ENCODE measurements at regions not wholly inside any gene's neighbourhood (a gene's known extent, or its start where the extent isn't known, plus 50 kb on each side); places are given as distances from the start of the nearest gene placed in this dataset.

DNA sequence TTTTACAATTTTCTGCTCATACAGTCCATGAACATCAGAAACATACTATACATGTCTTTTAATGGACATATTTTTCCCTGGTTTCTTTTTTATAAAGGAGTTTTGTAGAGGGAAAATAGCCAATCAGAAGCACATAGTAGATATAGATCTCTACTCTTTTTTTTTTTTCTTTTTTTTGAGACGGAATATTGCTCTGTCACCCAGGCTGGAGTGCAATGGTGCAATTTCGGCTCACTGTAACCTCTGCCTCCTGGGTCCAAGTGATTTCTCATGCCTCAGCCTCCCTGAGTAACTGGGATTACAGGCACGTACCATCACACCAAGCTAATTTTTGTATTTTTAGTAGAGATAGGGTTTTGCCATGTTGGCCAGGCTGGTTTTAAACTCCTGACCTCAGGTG, 83.2 kb upstream of the MGAT5 start:
- H3K4me3 Mint-ChIP-seq: no peak overlapping the region
- H3K4me1 Mint-ChIP-seq (ENCODE audit: low read depth): peaks cover 87% of the 10 kb centered on the region
- no peaks in the 10 kb centered on the region for H3K36me3 Mint-ChIP-seq
- no peaks in the 10 kb centered on the region for H3K9me3 Mint-ChIP-seq (ENCODE audit: low read depth)
- peak overlapping the region; percentile 85 for H3K27ac Mint-ChIP-seq
- no peaks in the 10 kb centered on the region for H3K27me3 Mint-ChIP-seq

DNA sequence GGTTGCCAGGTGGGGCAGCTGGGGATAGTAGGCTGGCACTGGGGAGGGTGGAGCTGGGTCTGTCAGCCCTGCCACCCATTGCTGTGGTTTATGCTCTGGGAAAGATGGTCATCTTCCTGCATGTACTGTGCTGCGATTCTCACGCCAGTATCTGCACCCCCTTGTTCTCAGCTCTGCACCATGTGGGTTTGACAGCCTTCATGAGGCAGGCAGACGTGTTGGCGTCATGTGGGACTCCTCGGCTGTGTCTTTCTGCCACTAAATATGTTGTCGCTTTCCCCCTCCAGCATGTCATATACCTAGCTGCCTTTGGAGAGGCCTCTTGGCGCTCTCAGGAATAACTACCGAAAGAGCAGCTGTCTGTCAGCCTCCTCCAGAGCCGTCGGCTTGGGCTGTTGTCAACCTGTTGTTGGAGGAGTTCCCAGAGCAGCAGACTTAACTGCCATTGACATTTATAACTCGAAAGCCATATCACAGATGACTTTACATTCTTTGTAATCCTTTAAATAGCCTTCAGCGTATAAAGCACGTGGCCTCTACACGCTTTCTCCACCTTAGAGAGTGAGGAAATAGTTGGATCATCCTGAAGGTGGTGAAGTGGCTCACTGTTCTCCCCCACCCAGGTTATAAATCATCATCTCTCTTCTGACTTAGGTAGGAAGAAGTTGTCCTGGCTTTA, 80.4 kb upstream of the MGAT5 start:
- Mint-ChIP-seq H3K9me3 (ENCODE audit: low read depth) (no peaks in the 10 kb centered on the region), H3K27me3 (no peaks in the 10 kb centered on the region), H3K36me3 (no peaks in the 10 kb centered on the region), H3K4me3 (no peak overlapping the region), H3K4me1 (ENCODE audit: low read depth) (peaks cover 78% of the 10 kb centered on the region), H3K27ac (peak overlapping the region; percentile 70)

DNA sequence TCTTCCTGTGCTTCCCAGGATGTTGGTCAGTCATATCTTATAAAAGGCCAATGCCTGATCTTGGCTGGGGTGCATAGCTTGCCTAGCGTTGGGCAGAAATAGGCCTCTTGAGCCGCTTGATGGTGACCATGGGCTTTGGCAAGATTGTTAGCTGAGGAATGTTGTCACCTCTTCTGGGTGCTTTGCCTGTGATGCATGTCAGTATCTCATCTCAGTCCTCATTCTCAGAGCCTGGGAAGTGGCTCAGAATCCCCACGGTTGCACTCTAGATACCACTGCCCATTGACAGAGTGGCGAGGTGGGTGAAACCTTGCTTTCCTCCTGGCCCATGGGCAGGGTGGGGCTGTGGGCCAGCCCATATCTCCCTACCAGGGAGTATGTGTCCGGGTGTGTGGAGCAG, 79.2 kb upstream of the MGAT5 start:
- H3K9me3 Mint-ChIP-seq (ENCODE audit: low read depth): no peaks in the 10 kb centered on the region
- no peak overlapping the region for H3K4me3 Mint-ChIP-seq
- no peaks in the 10 kb centered on the region for H3K36me3 Mint-ChIP-seq
- peaks cover 78% of the 10 kb centered on the region for H3K4me1 Mint-ChIP-seq (ENCODE audit: low read depth)
- H3K27ac Mint-ChIP-seq: no peak overlapping the region
- H3K27me3 Mint-ChIP-seq: no peaks in the 10 kb centered on the region

GRCh38 chr2:134175834-134176233, 78.0 kb upstream of the MGAT5 start:
- Mint-ChIP-seq H3K4me3 (no peak overlapping the region), H3K9me3 (ENCODE audit: low read depth) (no peaks in the 10 kb centered on the region), H3K27ac (peak overlapping the region; percentile 67), H3K36me3 (no peaks in the 10 kb centered on the region), H3K27me3 (no peaks in the 10 kb centered on the region), H3K4me1 (ENCODE audit: low read depth) (peaks cover 80% of the 10 kb centered on the region)

DNA sequence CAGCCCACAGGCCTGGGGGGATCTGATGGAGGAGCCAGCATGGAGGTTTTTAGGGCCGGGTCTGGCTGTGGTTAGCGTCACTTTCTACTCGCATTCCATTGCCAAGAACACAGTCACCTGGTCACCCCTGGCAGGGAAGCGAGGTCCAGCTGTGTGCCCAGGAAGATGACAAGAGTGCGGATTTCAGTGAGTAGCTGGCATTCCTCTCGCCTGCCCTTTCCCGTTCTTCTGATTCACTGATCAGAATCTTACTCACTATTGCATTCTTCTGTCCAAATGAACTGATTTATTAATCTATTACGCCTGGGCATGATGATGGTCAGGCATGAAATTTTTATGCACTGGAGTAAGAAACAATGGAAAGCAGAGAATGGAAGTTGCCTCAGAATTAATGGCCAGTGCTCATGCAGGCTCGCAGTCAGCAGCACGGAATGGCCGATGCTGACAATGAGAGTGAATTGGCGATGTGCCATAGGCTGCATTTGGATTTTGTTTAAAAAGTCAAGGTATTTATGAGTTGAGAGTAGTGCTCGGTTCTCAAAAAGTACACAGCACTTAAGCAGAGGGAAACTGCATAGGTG, 76.4 kb upstream of the MGAT5 start:
- no peaks in the 10 kb centered on the region for H3K27me3 Mint-ChIP-seq
- H3K4me1 Mint-ChIP-seq (ENCODE audit: low read depth): peaks cover 87% of the 10 kb centered on the region
- peak overlapping the region; percentile 85 for H3K27ac Mint-ChIP-seq
- peaks cover 2% of the 10 kb centered on the region for H3K36me3 Mint-ChIP-seq
- H3K4me3 Mint-ChIP-seq: no peak overlapping the region
- no peaks in the 10 kb centered on the region for H3K9me3 Mint-ChIP-seq (ENCODE audit: low read depth)

DNA sequence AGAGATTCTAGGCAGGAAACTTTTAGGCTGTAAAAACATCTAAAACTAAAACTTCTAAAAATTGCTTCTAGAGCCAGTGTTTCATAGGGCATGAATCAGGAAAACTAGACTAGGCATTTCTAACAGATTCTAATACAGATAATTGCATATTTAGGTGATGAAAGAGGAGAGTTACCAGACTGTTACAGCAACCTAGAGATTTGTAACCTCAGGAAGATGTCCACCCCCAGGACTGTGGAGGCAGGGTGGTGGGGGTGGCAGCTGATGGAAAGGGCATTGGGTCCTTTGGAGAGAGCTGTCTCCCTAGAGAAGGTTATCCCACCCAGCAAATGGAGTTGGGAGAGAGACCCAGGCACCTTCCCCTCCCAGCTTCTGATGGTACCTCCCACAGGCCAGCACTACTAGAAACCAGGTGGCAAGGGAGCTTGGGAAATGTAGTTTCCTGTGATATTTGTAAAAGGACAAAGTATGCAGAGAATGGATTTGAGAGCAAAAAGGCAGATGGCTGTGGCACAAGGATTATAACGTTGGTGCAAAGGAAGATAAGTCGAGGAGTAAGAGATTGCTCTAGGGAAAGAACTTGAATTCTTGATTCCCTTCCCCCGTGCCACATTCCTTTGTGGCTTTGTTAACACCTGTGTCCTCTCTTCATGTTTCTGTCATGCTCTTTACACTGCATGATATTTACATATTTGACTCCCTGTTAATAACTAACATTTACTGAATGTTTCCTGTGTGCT, 75.6 kb upstream of the MGAT5 start:
- no peaks in the 10 kb centered on the region for H3K27me3 Mint-ChIP-seq
- peak overlapping the region; percentile 85 for H3K27ac Mint-ChIP-seq
- peaks cover 85% of the 10 kb centered on the region for H3K4me1 Mint-ChIP-seq (ENCODE audit: low read depth)
- H3K36me3 Mint-ChIP-seq: peaks cover 2% of the 10 kb centered on the region
- H3K4me3 Mint-ChIP-seq: no peak overlapping the region
- no peaks in the 10 kb centered on the region for H3K9me3 Mint-ChIP-seq (ENCODE audit: low read depth)

GRCh38 chr2:134181219-134181618, 72.7 kb upstream of the MGAT5 start:
- Mint-ChIP-seq H3K4me1 (ENCODE audit: low read depth) (peaks cover 86% of the 10 kb centered on the region), H3K27me3 (no peaks in the 10 kb centered on the region), H3K36me3 (peaks cover 2% of the 10 kb centered on the region), H3K9me3 (ENCODE audit: low read depth) (no peaks in the 10 kb centered on the region), H3K4me3 (peak overlapping the region; percentile 30), H3K27ac (peak overlapping the region; percentile 79)

GRCh38 chr2:134183679-134184078, 70.2 kb upstream of the MGAT5 start:
- Mint-ChIP-seq H3K27me3 (no peaks in the 10 kb centered on the region), H3K4me1 (ENCODE audit: low read depth) (peaks cover 92% of the 10 kb centered on the region), H3K27ac (peak overlapping the region; percentile 68), H3K36me3 (peaks cover 2% of the 10 kb centered on the region), H3K9me3 (ENCODE audit: low read depth) (no peaks in the 10 kb centered on the region), H3K4me3 (no peak overlapping the region)

DNA sequence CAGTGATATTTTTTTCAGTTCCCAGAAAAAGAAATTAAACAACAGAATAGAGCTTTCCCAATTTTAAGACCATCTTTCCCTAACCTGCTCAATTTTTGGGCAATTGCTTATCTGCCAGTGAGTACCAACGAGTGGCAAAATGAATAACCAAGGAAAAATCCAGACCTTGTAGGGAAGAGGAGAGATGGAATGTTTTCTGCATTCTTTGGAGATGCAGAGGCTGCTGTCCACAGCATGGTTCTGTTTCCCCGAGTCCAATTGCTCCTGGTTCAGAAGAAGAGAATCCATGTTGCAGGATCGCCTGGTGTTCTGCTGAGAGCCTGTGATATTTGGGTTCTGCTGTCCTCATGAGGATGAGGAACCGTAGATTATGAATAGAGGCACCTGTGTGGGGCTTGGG, 68.2 kb upstream of the MGAT5 start:
- Mint-ChIP-seq H3K27ac (peak overlapping the region; percentile 22), H3K27me3 (no peaks in the 10 kb centered on the region), H3K4me3 (no peak overlapping the region), H3K36me3 (peaks cover 4% of the 10 kb centered on the region), H3K4me1 (ENCODE audit: low read depth) (peaks cover 85% of the 10 kb centered on the region), H3K9me3 (ENCODE audit: low read depth) (no peaks in the 10 kb centered on the region)

DNA sequence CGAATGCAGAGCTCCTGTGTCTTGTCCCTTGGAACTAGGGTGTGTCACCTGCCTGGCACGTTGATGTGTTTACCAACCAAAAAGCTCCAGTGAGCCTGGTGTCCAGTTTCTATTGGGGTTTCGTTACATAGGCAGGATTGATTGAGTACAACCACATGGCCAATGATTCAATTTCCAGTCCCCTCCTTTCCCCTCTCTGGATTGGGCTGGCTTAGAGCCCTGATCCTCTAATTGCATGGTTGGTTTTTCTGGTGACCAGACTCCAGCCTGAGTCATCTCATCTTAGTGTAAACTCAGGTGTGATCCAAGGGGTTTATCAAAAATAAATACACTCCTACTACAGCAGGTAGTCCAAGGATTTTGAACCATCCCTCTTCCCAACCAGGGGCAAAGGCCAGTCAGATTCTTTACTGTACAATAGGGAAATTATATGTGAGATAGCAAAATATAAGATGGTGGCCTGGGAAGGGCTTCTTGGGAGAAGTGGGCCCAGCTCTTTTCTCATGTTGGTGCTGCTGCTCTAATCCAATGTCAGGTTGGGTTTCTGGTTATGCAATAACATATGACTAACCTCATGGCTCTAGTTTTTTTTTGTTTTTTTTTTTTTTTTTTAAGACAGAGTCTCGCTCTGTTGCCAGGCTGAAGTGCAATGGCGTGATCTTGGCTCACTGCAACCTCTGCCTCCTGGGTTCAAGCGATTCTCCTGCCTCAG, 64.7 kb upstream of the MGAT5 start:
- Mint-ChIP-seq H3K4me3 (no peak overlapping the region), H3K27ac (peak overlapping the region; percentile 22), H3K27me3 (no peaks in the 10 kb centered on the region), H3K9me3 (ENCODE audit: low read depth) (no peaks in the 10 kb centered on the region), H3K36me3 (peaks cover 9% of the 10 kb centered on the region), H3K4me1 (ENCODE audit: low read depth) (peaks cover 66% of the 10 kb centered on the region)

- Mint-ChIP-seq H3K9me3 (ENCODE audit: low read depth) (no peaks in the 10 kb centered on the region), H3K36me3 (peaks cover 9% of the 10 kb centered on the region), H3K27me3 (no peaks in the 10 kb centered on the region), H3K4me3 (peak overlapping the region; percentile 15), H3K27ac (peak overlapping the region; percentile 16), H3K4me1 (ENCODE audit: low read depth) (peaks cover 66% of the 10 kb centered on the region)
Observed at GRCh38 chr2:134190062-134190806, 63.6 kb upstream of the MGAT5 start.

DNA sequence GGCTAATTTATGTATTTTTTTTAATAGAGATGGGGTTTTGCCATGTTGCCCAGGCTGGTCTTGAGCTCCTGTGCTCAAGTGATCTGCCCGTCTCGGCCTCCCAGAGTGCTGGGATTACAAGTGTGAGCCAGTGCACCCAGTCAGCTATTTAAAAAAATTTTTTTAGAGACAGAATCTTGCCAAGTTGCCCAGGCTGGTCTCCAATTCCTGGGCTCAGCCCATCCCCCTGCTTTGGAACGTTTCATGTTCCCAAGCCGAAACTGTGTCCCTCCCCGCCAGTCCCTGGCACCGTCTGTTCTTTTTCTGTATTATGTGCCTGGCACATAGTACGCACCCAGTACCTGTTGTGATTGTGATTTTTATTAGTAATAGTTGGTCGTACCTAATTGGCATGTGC, 63.1 kb upstream of the MGAT5 start:
- Mint-ChIP-seq H3K9me3 (ENCODE audit: low read depth) (no peaks in the 10 kb centered on the region), H3K4me1 (ENCODE audit: low read depth) (peaks cover 66% of the 10 kb centered on the region), H3K27me3 (no peaks in the 10 kb centered on the region), H3K36me3 (peaks cover 9% of the 10 kb centered on the region), H3K4me3 (no peak overlapping the region), H3K27ac (no peak overlapping the region)

- no peaks in the 10 kb centered on the region for H3K9me3 Mint-ChIP-seq (ENCODE audit: low read depth)
- no peak overlapping the region for H3K27ac Mint-ChIP-seq
- H3K36me3 Mint-ChIP-seq: peaks cover 9% of the 10 kb centered on the region
- no peaks in the 10 kb centered on the region for H3K27me3 Mint-ChIP-seq
- no peak overlapping the region for H3K4me3 Mint-ChIP-seq
- peaks cover 65% of the 10 kb centered on the region for H3K4me1 Mint-ChIP-seq (ENCODE audit: low read depth)
Observed at GRCh38 chr2:134191835-134192234, 62.0 kb upstream of the MGAT5 start.

DNA sequence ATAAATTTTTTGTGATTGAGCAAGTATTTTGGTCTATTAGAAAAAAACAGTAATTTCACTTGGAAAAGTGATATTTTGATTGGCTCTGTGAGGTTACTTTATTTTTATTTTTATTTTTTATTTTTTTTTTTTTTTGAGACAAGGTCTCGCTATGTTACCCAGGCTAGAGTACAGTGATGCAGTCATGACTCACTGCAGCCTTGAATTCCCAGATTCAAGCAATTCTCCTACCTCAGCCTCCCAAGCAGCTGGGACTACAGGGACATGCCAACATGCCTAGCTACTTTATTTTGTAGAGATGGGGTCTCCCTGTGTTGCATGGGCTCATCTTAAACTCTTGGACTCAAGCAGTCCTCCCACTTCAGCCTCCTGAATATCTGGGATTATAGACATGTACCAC, 60.9 kb upstream of the MGAT5 start:
- H3K36me3 Mint-ChIP-seq: peaks cover 9% of the 10 kb centered on the region
- no peaks in the 10 kb centered on the region for H3K9me3 Mint-ChIP-seq (ENCODE audit: low read depth)
- no peak overlapping the region for H3K27ac Mint-ChIP-seq
- peaks cover 68% of the 10 kb centered on the region for H3K4me1 Mint-ChIP-seq (ENCODE audit: low read depth)
- no peak overlapping the region for H3K4me3 Mint-ChIP-seq
- H3K27me3 Mint-ChIP-seq: no peaks in the 10 kb centered on the region
